SK-N-SH (cell line): ENCODE measurements at regions not wholly inside any gene's neighbourhood (a gene's known extent, or its start where the extent isn't known, plus 50 kb on each side); places are given as distances from the start of the nearest gene placed in this dataset.

Experiments used
- CTCF ChIA-PET: fragments of 300-600, 350-600 bp; formaldehyde crosslinking; extraction: SDS; loops from one replicate; lab custom pipeline; 2021; lab: Yijun Ruan, JAX
- POLR2A ChIA-PET: fragments of 350-600 bp; sonication (Branson Sonifier 250); formaldehyde crosslinking; extraction: SDS; loops from one replicate; lab custom pipeline; 2020; ENCODE audit warnings: antibody characterized with exemption, inconsistent platforms; lab: Yijun Ruan, JAX
- DNase-seq: peaks from one replicate; pipeline ENCODE4 v3.0.0; 2012
- H2AFZ ChIP-seq: fragments of 200-600 bp; sonication (generic); 2 replicates; pipeline ENCODE4 v1.8.1; 2016; ENCODE audit warnings: antibody characterized with exemption, mild to moderate bottlenecking, low read depth
- H3F3A ChIP-seq: fragments of 200-600 bp; sonication (generic); replicated peaks from 2 replicates; pipeline ENCODE3; 2016; ENCODE audit warnings: antibody characterized with exemption, mild to moderate bottlenecking; ENCODE audit not compliant: insufficient read depth
- H3K27ac ChIP-seq, 2 experiments: fragments of 200-500 bp in 1 of 2; fragments of 200-600 bp in 1 of 2; sonication (Bioruptor generic) in 1 of 2; sonication (generic), shearing (Covaris generic) in 1 of 2; 2 replicates each; pipeline versions ENCODE4 v1.5.1 to v1.6.1; 2014 to 2016; ENCODE audit warnings: low read depth in 2 of 2, inconsistent platforms in 1 of 2, low read length in 1 of 2, mild to moderate bottlenecking in 1 of 2, mixed read lengths in 1 of 2
- H3K27me3 ChIP-seq: fragments of 200-600 bp; sonication (generic), shearing (Covaris generic); 2 replicates; pipeline ENCODE4 v1.6.1; 2016; ENCODE audit warnings: mixed run types; ENCODE audit not compliant: insufficient read depth
- H3K36me3 ChIP-seq, 2 experiments: fragments of 200-500 bp in 1 of 2; fragments of 200-600 bp in 1 of 2; sonication (Bioruptor generic) in 1 of 2; sonication (generic) in 1 of 2; replicated peaks in 1 of 2; 2 replicates each; pipeline versions ENCODE3 to v1.5.1; 2014 to 2016; ENCODE audit warnings: low read length in 1 of 2, mild to moderate bottlenecking in 1 of 2; ENCODE audit not compliant: insufficient read depth in 2 of 2, control insufficient read depth in 1 of 2
- H3K4me1 ChIP-seq, 2 experiments: fragments of 200-500 bp in 1 of 2; fragments of 200-600 bp in 1 of 2; sonication (Bioruptor generic) in 1 of 2; sonication (generic), shearing (Covaris generic) in 1 of 2; 2 replicates each; pipeline versions ENCODE4 v1.5.1 to v1.6.1; 2014 to 2016; ENCODE audit warnings: low read depth in 1 of 2, low read length in 1 of 2, mixed run types in 1 of 2; ENCODE audit not compliant: insufficient read depth in 2 of 2, control insufficient read depth in 1 of 2
- H3K4me2 ChIP-seq: fragments of 200-600 bp; sonication (generic), shearing (Covaris generic); 2 replicates; pipeline ENCODE4 v1.6.1; 2017; ENCODE audit warnings: mixed run types
- H3K4me3 ChIP-seq, 2 experiments: fragments of 200-500 bp in 1 of 2; fragments of 200-600 bp in 1 of 2; sonication (Bioruptor generic) in 1 of 2; sonication (generic), shearing (Covaris generic) in 1 of 2; 2 replicates each; pipeline versions ENCODE4 v1.5.1 to v1.8.1; 2014 to 2016; ENCODE audit warnings: low read depth in 2 of 2, inconsistent platforms in 1 of 2, low read length in 1 of 2, mild to moderate bottlenecking in 1 of 2, mixed read lengths in 1 of 2, moderate library complexity in 1 of 2
- H3K79me2 ChIP-seq: fragments of 200-600 bp; sonication (generic); 2 replicates; pipeline ENCODE4 v1.8.1; 2017; ENCODE audit warnings: mild to moderate bottlenecking; ENCODE audit not compliant: insufficient read depth
- H3K9ac ChIP-seq: fragments of 200-600 bp; sonication (generic); 2 replicates; pipeline ENCODE4 v1.6.1; 2017; ENCODE audit warnings: mixed run types
- H3K9me2 ChIP-seq: fragments of 200-600 bp; sonication (generic); 2 replicates; pipeline ENCODE4 v1.6.1; 2017; ENCODE audit warnings: mixed run types
- H3K9me3 ChIP-seq: fragments of 200-600 bp; sonication (generic); 2 replicates; pipeline ENCODE4 v1.6.1; 2017; ENCODE audit warnings: mixed run types, mild to moderate bottlenecking, moderate library complexity
- H4K20me1 ChIP-seq: fragments of 200-600 bp; sonication (generic); 2 replicates; pipeline ENCODE4 v1.6.1; 2017; ENCODE audit warnings: mild to moderate bottlenecking, mixed run types; ENCODE audit not compliant: insufficient read depth
- CHD2 ChIP-seq: fragments of 150-350 bp; IDR thresholded peaks from 2 replicates; pipeline ENCODE4 v1.6.1; 2018; ENCODE audit warnings: low read length; ENCODE audit not compliant: partially characterized antibody
- ELF1 ChIP-seq: IDR thresholded peaks from 2 replicates; pipeline ENCODE4 v1.4.0; 2012
- FOXJ3 ChIP-seq: sonication (generic); formaldehyde crosslinking; IDR thresholded peaks from 2 replicates; pipeline ENCODE4 v1.5.1; 2020; ENCODE audit warnings: mild to moderate bottlenecking, missing genetic modification reagents
- GATA2 ChIP-seq: sonication (generic); formaldehyde crosslinking; IDR thresholded peaks from 2 replicates; pipeline ENCODE4 v1.5.0; 2020; ENCODE audit warnings: mild to moderate bottlenecking, missing genetic modification reagents
- JUND ChIP-seq: IDR thresholded peaks from 2 replicates; pipeline ENCODE4 v1.4.0; 2012
- MXI1 ChIP-seq: IDR thresholded peaks from 2 replicates; pipeline ENCODE4 v1.6.1; 2012; ENCODE audit warnings: mild to moderate bottlenecking, low read depth, low read length, improper control_type of control experiment
- NFIC ChIP-seq: IDR thresholded peaks from 2 replicates; pipeline ENCODE4 v1.4.0; 2012; ENCODE audit warnings: borderline replicate concordance
- POLR2AphosphoS5 ChIP-seq: IDR thresholded peaks from 2 replicates; pipeline ENCODE4 v1.6.1; 2012; ENCODE audit warnings: low read depth, low read length
- RAD21 ChIP-seq: IDR thresholded peaks from 2 replicates; pipeline ENCODE4 v1.6.1; 2012; ENCODE audit warnings: mild to moderate bottlenecking, low read length
- SIN3A ChIP-seq: IDR thresholded peaks from 2 replicates; pipeline ENCODE4 v1.6.1; 2012; ENCODE audit warnings: low read depth, mild to moderate bottlenecking, low read length, moderate library complexity, borderline replicate concordance
- TAF1 ChIP-seq: IDR thresholded peaks from 2 replicates; pipeline ENCODE4 v1.6.1; 2012; ENCODE audit warnings: low read depth, mild to moderate bottlenecking, low read length, moderate library complexity, borderline replicate concordance
- TEAD4 ChIP-seq: IDR thresholded peaks from 2 replicates; pipeline ENCODE4 v1.4.0; 2012; ENCODE audit warnings: mild to moderate bottlenecking, borderline replicate concordance; ENCODE audit not compliant: insufficient read depth
- WGBS: methylation state at CpG from one replicate; pipeline ENCODE4 v1.1.6; 2017; ENCODE audit warnings: low lambda C conversion rate; 5-methylcytosine and 5-hydroxymethylcytosine counted together
- TF ChIP-seq, protein P1 (sequence below): fragments of 150-350 bp; IDR thresholded peaks from 2 replicates; pipeline ENCODE4 v1.6.1; 2016; ENCODE audit warnings: mild to moderate bottlenecking, low read depth, low read length
- TF ChIP-seq, protein P2 (sequence below): IDR thresholded peaks from 2 replicates; pipeline ENCODE4 v1.4.0; 2012; ENCODE audit warnings: low read depth, borderline replicate concordance

DNA sequence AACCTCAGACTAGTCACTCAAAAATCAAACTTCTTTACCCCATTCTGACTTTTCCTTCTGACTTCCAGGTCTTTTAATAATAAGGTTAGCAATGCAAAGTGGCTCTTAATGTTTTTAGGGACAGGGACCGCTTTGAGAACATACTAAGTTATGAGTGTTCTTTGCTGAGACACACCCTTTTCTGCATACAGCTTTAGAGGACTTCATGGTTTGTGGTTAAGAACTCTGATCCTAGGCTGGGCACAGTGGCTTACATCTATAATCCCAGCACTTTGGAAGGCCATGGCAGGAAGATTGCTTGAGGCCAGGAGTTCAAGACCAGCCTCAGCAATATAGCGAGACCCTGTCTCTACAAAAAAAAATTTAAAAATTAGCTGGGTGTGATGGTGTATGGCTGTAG is 85.8 kb upstream of the CACNA2D3 start:
- H3K27ac ChIP-seq: no peak overlapping the region
- H3K4me3 ChIP-seq: no peak overlapping the region
- ChIA-PET POLR2A (no interaction called here), CTCF (no interaction called here)
- no peak for DNase-seq
- H3K9me2 ChIP-seq: no peaks in the 10 kb centered on the region
- TF ChIP-seq FOXJ3 (CRISPR knock-in tag): no peak
- no peak for TF ChIP-seq CHD2
- TF ChIP-seq TAF1: no peak
- TF ChIP-seq RAD21: no peak
- TF ChIP-seq MXI1: no peak
- no peak for TF ChIP-seq JUND
- no peak for TF ChIP-seq NFIC
- no peak for TF ChIP-seq SIN3A
- TF ChIP-seq, protein P1, sequence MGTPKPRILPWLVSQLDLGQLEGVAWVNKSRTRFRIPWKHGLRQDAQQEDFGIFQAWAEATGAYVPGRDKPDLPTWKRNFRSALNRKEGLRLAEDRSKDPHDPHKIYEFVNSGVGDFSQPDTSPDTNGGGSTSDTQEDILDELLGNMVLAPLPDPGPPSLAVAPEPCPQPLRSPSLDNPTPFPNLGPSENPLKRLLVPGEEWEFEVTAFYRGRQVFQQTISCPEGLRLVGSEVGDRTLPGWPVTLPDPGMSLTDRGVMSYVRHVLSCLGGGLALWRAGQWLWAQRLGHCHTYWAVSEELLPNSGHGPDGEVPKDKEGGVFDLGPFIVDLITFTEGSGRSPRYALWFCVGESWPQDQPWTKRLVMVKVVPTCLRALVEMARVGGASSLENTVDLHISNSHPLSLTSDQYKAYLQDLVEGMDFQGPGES: no peak
- H3K9me3 ChIP-seq: no peaks in the 10 kb centered on the region
- 35% methylated on average over 2 of the region's 2 CpGs for WGBS
- no peak overlapping the region for H3K9ac ChIP-seq
- no peak overlapping the region for H2AFZ ChIP-seq
- H3K4me2 ChIP-seq: no peak overlapping the region
- no peaks in the 10 kb centered on the region for H4K20me1 ChIP-seq
- H3K36me3 ChIP-seq: no peaks in the 10 kb centered on the region
- no peaks in the 10 kb centered on the region; a peak in 1 of 4 replicates for H3K4me1 ChIP-seq
- no peaks in the 10 kb centered on the region for H3K79me2 ChIP-seq
- no peaks in the 10 kb centered on the region for H3K27me3 ChIP-seq
- no peaks in the 10 kb centered on the region for H3F3A ChIP-seq

DNA sequence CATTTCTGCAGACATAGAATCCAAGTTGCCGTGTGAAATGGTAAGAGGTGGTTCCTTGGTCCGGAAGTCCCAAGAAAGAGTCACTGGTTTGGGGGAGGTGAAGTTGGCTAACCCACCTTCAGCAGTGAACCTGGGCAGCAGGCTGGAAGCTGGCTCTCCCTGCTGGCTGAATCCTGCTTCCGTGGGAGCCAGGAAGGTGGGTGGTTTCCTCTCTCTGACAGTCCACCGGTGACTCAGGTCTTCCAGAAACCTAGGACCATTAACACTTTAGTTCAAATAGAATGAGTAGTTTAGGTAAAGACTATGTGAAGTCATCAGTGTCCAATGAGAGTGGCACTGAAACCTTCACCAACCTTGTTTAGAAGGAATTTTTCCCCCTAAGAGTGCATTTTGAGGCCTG is 87.4 kb upstream of the CACNA2D3 start:
- H3K79me2 ChIP-seq: no peaks in the 10 kb centered on the region
- no peaks in the 10 kb centered on the region; a peak in 1 of 4 replicates for H3K4me1 ChIP-seq
- POLR2A ChIA-PET: no interaction called here
- H3K36me3 ChIP-seq: no peaks in the 10 kb centered on the region
- no peaks in the 10 kb centered on the region for H3K9me3 ChIP-seq
- no peaks in the 10 kb centered on the region for H3F3A ChIP-seq
- 46% methylated on average over 4 of the region's 4 CpGs for WGBS
- H3K4me3 ChIP-seq: no peak overlapping the region
- no peak overlapping the region for H3K9ac ChIP-seq
- H3K4me2 ChIP-seq: no peak overlapping the region
- H3K27me3 ChIP-seq: no peaks in the 10 kb centered on the region
- no peak for DNase-seq
- no peaks in the 10 kb centered on the region for H3K9me2 ChIP-seq
- H4K20me1 ChIP-seq: no peaks in the 10 kb centered on the region
- CTCF ChIA-PET: no interaction called here
- no peak overlapping the region for H2AFZ ChIP-seq
- H3K27ac ChIP-seq: no peak overlapping the region
- TF ChIP-seq CHD2 (no peak), GATA2 (CRISPR knock-in tag) (no peak), SIN3A (no peak), ELF1 (no peak), TAF1 (no peak), FOXJ3 (CRISPR knock-in tag) (no peak), POLR2AphosphoS5 (no peak), TEAD4 (no peak)
- TF ChIP-seq, protein P2, sequence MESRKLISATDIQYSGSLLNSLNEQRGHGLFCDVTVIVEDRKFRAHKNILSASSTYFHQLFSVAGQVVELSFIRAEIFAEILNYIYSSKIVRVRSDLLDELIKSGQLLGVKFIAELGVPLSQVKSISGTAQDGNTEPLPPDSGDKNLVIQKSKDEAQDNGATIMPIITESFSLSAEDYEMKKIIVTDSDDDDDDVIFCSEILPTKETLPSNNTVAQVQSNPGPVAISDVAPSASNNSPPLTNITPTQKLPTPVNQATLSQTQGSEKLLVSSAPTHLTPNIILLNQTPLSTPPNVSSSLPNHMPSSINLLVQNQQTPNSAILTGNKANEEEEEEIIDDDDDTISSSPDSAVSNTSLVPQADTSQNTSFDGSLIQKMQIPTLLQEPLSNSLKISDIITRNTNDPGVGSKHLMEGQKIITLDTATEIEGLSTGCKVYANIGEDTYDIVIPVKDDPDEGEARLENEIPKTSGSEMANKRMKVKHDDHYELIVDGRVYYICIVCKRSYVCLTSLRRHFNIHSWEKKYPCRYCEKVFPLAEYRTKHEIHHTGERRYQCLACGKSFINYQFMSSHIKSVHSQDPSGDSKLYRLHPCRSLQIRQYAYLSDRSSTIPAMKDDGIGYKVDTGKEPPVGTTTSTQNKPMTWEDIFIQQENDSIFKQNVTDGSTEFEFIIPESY: no peak
